Stimulated activated CD4-positive, alpha-beta T cell treated with anti-CD3 and anti-CD28 coated beads, Interleukin-1b, Interleukin-23, amount 100 ng/mL, for 24 hours (primary cell): ENCODE measurements at regions not wholly inside any gene's neighbourhood (a gene's known extent, or its start where the extent isn't known, plus 50 kb on each side); places are given as distances from the start of the nearest gene placed in this dataset.

ENCODE experiments used
- DNase-seq, 4 experiments: peaks; one replicate each; pipeline ENCODE4 v3.0.0-alpha.2; 2020; ENCODE audit warnings: low read depth in 4 of 4, low spot score in 1 of 4

GRCh38 chr6:122098201-122098678 lies 301.2 kb upstream of the HSF2 start:
- no peak for DNase-seq

GRCh38 chr6:122102026-122102425 lies 297.4 kb upstream of the HSF2 start:
- no peak for DNase-seq

GRCh38 chr6:122107256-122107852 lies 292.1 kb upstream of the HSF2 start:
- DNase-seq = no peak

GRCh38 chr6:122109075-122109474 lies 290.4 kb upstream of the HSF2 start:
- DNase-seq = no peak

- DNase-seq = no peak
Measured at GRCh38 chr6:122114717-122115116, 284.7 kb upstream of the HSF2 start.

- DNase-seq = no peak
Measured at GRCh38 chr6:122116119-122116834, 283.2 kb upstream of the HSF2 start.

- no peak for DNase-seq
Measured at GRCh38 chr6:122116835-122117627, 282.4 kb upstream of the HSF2 start.

- DNase-seq = no peak
Measured at GRCh38 chr6:122118945-122119506, 280.4 kb upstream of the HSF2 start.

- DNase-seq = no peak
Measured at GRCh38 chr6:122122202-122122601, 277.2 kb upstream of the HSF2 start.

- no peak for DNase-seq
Measured at GRCh38 chr6:122122686-122123085, 276.8 kb upstream of the HSF2 start.

- no peak for DNase-seq
Measured at GRCh38 chr6:122124908-122125307, 274.5 kb upstream of the HSF2 start.

- DNase-seq = no peak
Measured at GRCh38 chr6:122126894-122127293, 272.6 kb upstream of the HSF2 start.

- DNase-seq = no peak
Measured at GRCh38 chr6:122128445-122128844, 271.0 kb upstream of the HSF2 start.

- DNase-seq = no peak
Measured at GRCh38 chr6:122129313-122130025, 270.0 kb upstream of the HSF2 start.

- no peak for DNase-seq
Measured at GRCh38 chr6:122130026-122130348, 269.5 kb upstream of the HSF2 start.

GRCh38 chr6:122130518-122130917 lies 268.9 kb upstream of the HSF2 start:
- DNase-seq = no peak

- DNase-seq = no peak
Measured at GRCh38 chr6:122136386-122136785, 263.1 kb upstream of the HSF2 start.

- no peak for DNase-seq
Measured at GRCh38 chr6:122140031-122140430, 259.4 kb upstream of the HSF2 start.

GRCh38 chr6:122141246-122141645 lies 258.2 kb upstream of the HSF2 start:
- DNase-seq = no peak

GRCh38 chr6:122143813-122144601 lies 255.4 kb upstream of the HSF2 start:
- no peak for DNase-seq
